H1 (cell line): ENCODE measurements at regions not wholly inside any gene's neighbourhood (a gene's known extent, or its start where the extent isn't known, plus 50 kb on each side); places are given as distances from the start of the nearest gene placed in this dataset.

Experiments
- CTCF ChIA-PET: fragments of 300-600 bp; sonication (Branson Sonifier 250); formaldehyde crosslinking; loops from one replicate; lab custom pipeline; 2021; ENCODE audit not compliant: partially characterized antibody; lab: Charles Lee
- POLR2A ChIA-PET: fragments of 300-600 bp; sonication (Branson Sonifier 250); formaldehyde crosslinking; loops from one replicate; lab custom pipeline; 2021; ENCODE audit warnings: inconsistent platforms; ENCODE audit not compliant: partially characterized antibody; lab: Charles Lee
- DNase-seq, 2 experiments: peaks; one replicate each; pipeline versions ENCODE4 v3.0.0 to v3.0.0-alpha.2; 2010 to 2022; ENCODE audit warnings: low spot score in 2 of 2, low read depth in 1 of 2, mixed read lengths in 1 of 2
- FAIRE-seq: peaks from 2 replicates; lab custom pipeline; 2011; peaks lifted over from hg19 to GRCh38; lab: Jason Lieb, UNC
- H2AFZ ChIP-seq: 2 replicates; pipeline ENCODE4 v1.8.1; 2012; ENCODE audit warnings: low read length, inconsistent platforms
- H2AK5ac ChIP-seq: 2 replicates; pipeline ENCODE4 v1.6.1; 2013; ENCODE audit warnings: low read depth, low read length
- H2BK120ac ChIP-seq: replicated peaks from 2 replicates; pipeline ENCODE3; 2013; ENCODE audit warnings: low read depth, low read length, inconsistent platforms
- H2BK12ac ChIP-seq: 2 replicates; pipeline ENCODE4 v1.6.1; 2013; ENCODE audit warnings: low read depth, low read length
- H2BK15ac ChIP-seq: 2 replicates; pipeline ENCODE4 v1.6.1; 2013; ENCODE audit warnings: low read length
- H2BK20ac ChIP-seq: 2 replicates; pipeline ENCODE4 v1.6.1; 2013; ENCODE audit warnings: low read length
- H2BK5ac ChIP-seq: 2 replicates; pipeline ENCODE4 v1.6.1; 2013; ENCODE audit warnings: low read depth, low read length
- H3K14ac ChIP-seq: 2 replicates; pipeline ENCODE4 v1.6.1; 2013; ENCODE audit warnings: inconsistent platforms; ENCODE audit not compliant: insufficient read length
- H3K18ac ChIP-seq: 2 replicates; pipeline ENCODE4 v1.6.1; 2013; ENCODE audit warnings: low read length; ENCODE audit errors: extremely low read depth
- H3K23ac ChIP-seq: 2 replicates; pipeline ENCODE4 v1.6.1; 2013; ENCODE audit warnings: inconsistent platforms; ENCODE audit not compliant: insufficient read length
- H3K23me2 ChIP-seq: 2 replicates; pipeline ENCODE4 v1.6.1; 2013; ENCODE audit warnings: low read depth, low read length
- H3K27ac ChIP-seq: 2 replicates; pipeline ENCODE4 v1.6.1; 2011; ENCODE audit warnings: low read depth, low read length, inconsistent platforms
- H3K27me3 ChIP-seq, 4 experiments: replicated peaks in 1 of 4; 1 replicate in 1 of 4; 2 replicates in 3 of 4; pipeline versions ENCODE4 v1.6.1 to v1.8.1; 2011 to 2013; ENCODE audit warnings: low read length in 3 of 4, mild to moderate bottlenecking in 3 of 4, inconsistent platforms in 2 of 4, mixed read lengths in 2 of 4, moderate library complexity in 1 of 4; ENCODE audit not compliant: control insufficient read depth in 3 of 4, insufficient read depth in 3 of 4; ENCODE audit errors: extremely low read depth in 1 of 4
- H3K36me3 ChIP-seq, 4 experiments: 2 replicates each; pipeline versions ENCODE4 v1.6.1 to v1.8.1; 2011 to 2013; ENCODE audit warnings: mild to moderate bottlenecking in 4 of 4, low read length in 3 of 4, moderate library complexity in 2 of 4, control low read depth in 1 of 4, inconsistent platforms in 1 of 4; ENCODE audit not compliant: insufficient read depth in 4 of 4, control insufficient read depth in 2 of 4
- H3K4ac ChIP-seq: replicated peaks from 2 replicates; pipeline ENCODE3; 2013; ENCODE audit warnings: low read length, low read depth, mixed read lengths, inconsistent platforms; ENCODE audit not compliant: insufficient read length
- H3K4me1 ChIP-seq, 4 experiments: replicated peaks in 1 of 4; 1 replicate in 1 of 4; 2 replicates in 3 of 4; pipeline versions ENCODE4 v1.6.1 to v1.8.1; 2011 to 2013; ENCODE audit warnings: low read length in 3 of 4, inconsistent platforms in 2 of 4, mixed read lengths in 1 of 4; ENCODE audit not compliant: insufficient read depth in 4 of 4, control insufficient read depth in 3 of 4
- H3K4me2 ChIP-seq, 2 experiments: 2 replicates each; pipeline versions ENCODE4 v1.6.1 to v1.8.1; 2011 to 2013; ENCODE audit warnings: low read depth in 2 of 2, low read length in 2 of 2, control low read depth in 1 of 2, inconsistent platforms in 1 of 2, mild to moderate bottlenecking in 1 of 2; ENCODE audit not compliant: insufficient read depth in 1 of 2
- H3K4me3 ChIP-seq, 4 experiments: fragments of 200-600, 300-600 bp in 1 of 4; sonication (generic), shearing (Covaris generic), sonication (Bioruptor Twin) in 1 of 4; 2 replicates each; pipeline versions ENCODE4 v1.5.1 to v1.8.1; 2011 to 2016; ENCODE audit warnings: low read length in 4 of 4, low read depth in 3 of 4, control low read depth in 2 of 4, inconsistent platforms in 2 of 4, mild to moderate bottlenecking in 2 of 4, mixed read lengths in 1 of 4, moderate library complexity in 1 of 4; ENCODE audit not compliant: insufficient read depth in 2 of 4; ENCODE audit errors: extremely low read depth in 1 of 4
- H3K56ac ChIP-seq: replicated peaks from 2 replicates; pipeline ENCODE3; 2013; ENCODE audit warnings: low read depth, mild to moderate bottlenecking, mixed read lengths, low read length, inconsistent platforms; ENCODE audit not compliant: insufficient read length
- H3K79me1 ChIP-seq: 2 replicates; pipeline ENCODE4 v1.6.1; 2013; ENCODE audit warnings: low read depth, low read length, control low read depth
- H3K79me2 ChIP-seq, 2 experiments: 2 replicates each; pipeline versions ENCODE4 v1.6.1 to v1.8.1; 2012 to 2013; ENCODE audit warnings: low read length in 2 of 2, mild to moderate bottlenecking in 2 of 2, inconsistent platforms in 1 of 2; ENCODE audit not compliant: insufficient read depth in 2 of 2, control insufficient read depth in 1 of 2
- H3K9ac ChIP-seq, 4 experiments: replicated peaks in 1 of 4; 1 replicate in 1 of 4; 2 replicates in 3 of 4; pipeline versions ENCODE4 v1.6.1 to v1.8.1; 2011 to 2013; ENCODE audit warnings: low read depth in 3 of 4, low read length in 3 of 4, control low read depth in 2 of 4, mild to moderate bottlenecking in 2 of 4, moderate library complexity in 2 of 4, inconsistent platforms in 1 of 4; ENCODE audit errors: extremely low read depth in 1 of 4
- H3K9me3 ChIP-seq, 2 experiments: 2 replicates each; pipeline versions ENCODE4 v1.6.1 to v1.8.1; 2012 to 2013; ENCODE audit warnings: mild to moderate bottlenecking in 2 of 2, moderate library complexity in 2 of 2, control low read depth in 1 of 2, inconsistent platforms in 1 of 2, low read depth in 1 of 2, low read length in 1 of 2, mixed read lengths in 1 of 2; ENCODE audit not compliant: insufficient read depth in 2 of 2
- H4K20me1 ChIP-seq, 2 experiments: replicated peaks in 1 of 2; 2 replicates each; pipeline versions ENCODE3 to v1.8.1; 2011 to 2013; ENCODE audit warnings: inconsistent platforms in 2 of 2, low read length in 2 of 2, mild to moderate bottlenecking in 1 of 2; ENCODE audit not compliant: insufficient read depth in 2 of 2, control insufficient read depth in 1 of 2
- H4K5ac ChIP-seq: 2 replicates; pipeline ENCODE4 v1.6.1; 2013; ENCODE audit warnings: low read length, low read depth, mixed read lengths, inconsistent platforms; ENCODE audit not compliant: insufficient read length
- H4K8ac ChIP-seq: 2 replicates; pipeline ENCODE4 v1.8.0; 2013; ENCODE audit warnings: mild to moderate bottlenecking, moderate library complexity, low read length, inconsistent platforms; ENCODE audit not compliant: insufficient read depth; ENCODE audit errors: extremely low read depth
- H4K91ac ChIP-seq: replicated peaks from 2 replicates; pipeline ENCODE3; 2013; ENCODE audit warnings: low read length, mixed read lengths, inconsistent platforms; ENCODE audit not compliant: insufficient read length
- ASH2L ChIP-seq: fragments of 200-600, 300-600 bp; sonication (generic); IDR thresholded peaks from one replicate; pipeline ENCODE4 v1.7.1; 2017; ENCODE audit warnings: low read length
- ATF2 ChIP-seq: IDR thresholded peaks from 2 replicates; pipeline ENCODE4 v1.6.1; 2012; ENCODE audit warnings: low read length, inconsistent platforms
- BACH1 ChIP-seq: IDR thresholded peaks from 2 replicates; pipeline ENCODE4 v1.6.1; 2012; ENCODE audit warnings: low read length, improper control_type of control experiment
- CREB1 ChIP-seq: IDR thresholded peaks from 2 replicates; pipeline ENCODE4 v1.6.1; 2012; ENCODE audit warnings: inconsistent platforms
- CTCF ChIP-seq, 3 experiments: IDR thresholded peaks; 1 replicate in 2 of 3; 2 replicates in 1 of 3; pipeline versions ENCODE4 v1.5.1 to v1.6.1; 2011; ENCODE audit warnings: low read length in 3 of 3, mild to moderate bottlenecking in 3 of 3, inconsistent platforms in 2 of 3, low read depth in 1 of 3, moderate library complexity in 1 of 3; ENCODE audit not compliant: insufficient read depth in 1 of 3; ENCODE audit errors: control extremely low read depth in 1 of 3
- FOSL1 ChIP-seq: IDR thresholded peaks from 2 replicates; pipeline ENCODE4 v1.6.1; 2011; ENCODE audit warnings: mild to moderate bottlenecking, low read depth, low read length, moderate library complexity; ENCODE audit not compliant: insufficient read depth
- HDAC6 ChIP-seq: IDR thresholded peaks from one replicate; pipeline ENCODE4 v1.7.1; 2012; ENCODE audit warnings: low read depth, mild to moderate bottlenecking, inconsistent platforms, low read length, moderate library complexity
- POLR2AphosphoS5 ChIP-seq: IDR thresholded peaks from 2 replicates; pipeline ENCODE4 v1.6.1; 2011; ENCODE audit warnings: low read depth, low read length
- RXRA ChIP-seq: IDR thresholded peaks from 2 replicates; pipeline ENCODE4 v1.6.1; 2011; ENCODE audit warnings: low read depth, mild to moderate bottlenecking, low read length, moderate library complexity; ENCODE audit not compliant: insufficient read depth
- SIX5 ChIP-seq: IDR thresholded peaks from 2 replicates; pipeline ENCODE4 v1.6.1; 2011; ENCODE audit warnings: mild to moderate bottlenecking, low read depth, low read length
- TAF7 ChIP-seq: optimal IDR thresholded peaks from 2 replicates; pipeline ENCODE3; 2011; ENCODE audit warnings: low read depth, mild to moderate bottlenecking, inconsistent platforms, low read length, moderate library complexity, borderline replicate concordance
- ZNF274 ChIP-seq: IDR thresholded peaks from 2 replicates; pipeline ENCODE4 v1.7.0; 2012; ENCODE audit warnings: low read length, borderline replicate concordance; ENCODE audit errors: extremely low read depth
- WGBS, 2 experiments: shearing (Covaris generic) in 1 of 2; methylation state at CpG; one replicate each; pipeline versions ENCODE4 v1.1.6 to v1.1.7; 2013 to 2015; ENCODE audit warnings: low lambda C conversion rate in 2 of 2, mixed read lengths in 2 of 2, inconsistent platforms in 1 of 2, low coverage in 1 of 2, missing lambda C conversion rate in 1 of 2; ENCODE audit not compliant: insufficient replicate concordance in 2 of 2, insufficient coverage in 1 of 2, insufficient read length in 1 of 2; ENCODE audit errors: extremely low coverage in 1 of 2, missing lambda C conversion rate in 1 of 2; 5-methylcytosine and 5-hydroxymethylcytosine counted together

- Histone ChIP-seq H3K23me2 (no peaks in the 10 kb centered on the region), H3K9me3 (no peaks in the 10 kb centered on the region), H3K4ac (no peak overlapping the region), H3K36me3 (no peaks in the 10 kb centered on the region), H2BK15ac (no peak overlapping the region), H3K4me2 (no peak overlapping the region), H2BK120ac (no peak overlapping the region), H3K79me1 (no peaks in the 10 kb centered on the region), H4K8ac (no peak overlapping the region; the same call in 1 of the 2 replicates), H4K5ac (no peak overlapping the region), H3K9ac (no peak overlapping the region), H2BK5ac (0 out of 2 replicates have a peak overlapping the region, but pooled peaks have one; percentile 19), H2AK5ac (no peak overlapping the region), H3K79me2 (no peaks in the 10 kb centered on the region), H3K4me1 (no peaks in the 10 kb centered on the region), H3K18ac (no peak overlapping the region), H3K23ac (no peak overlapping the region), H3K4me3 (no peak overlapping the region), H3K14ac (no peak overlapping the region), H2BK20ac (no peak overlapping the region), H2BK12ac (no peak overlapping the region), H2AFZ (no peak overlapping the region), H3K56ac (no peak overlapping the region), H3K27me3 (no peaks in the 10 kb centered on the region), H3K27ac (no peak overlapping the region), H4K91ac (no peak overlapping the region), H4K20me1 (no peaks in the 10 kb centered on the region)
- POLR2A ChIA-PET = no interaction called here
- 96% methylated on average over 6 of the region's 6 CpGs; no CpG with 5 or more reads in 1 of the 2 experiments for WGBS, 2 experiments
- CTCF ChIA-PET = no interaction called here
- TF ChIP-seq HDAC6 (no peak), RXRA (no peak), CREB1 (no peak), FOSL1 (no peak), ASH2L (no peak), BACH1 (no peak), SIX5 (no peak), POLR2AphosphoS5 (no peak), ATF2 (no peak), ZNF274 (no peak), TAF7 (no peak), CTCF (IDR thresholded peaks at IDR 0.05; ENCODE audit: control extremely low read depth in 1 of 3, insufficient read depth in 1 of 3, low read depth in 1 of 3, low read length in 3 of 3) (no peak)
- FAIRE-seq (no peak), DNase-seq (no peak)
Observed at GRCh38 chr3:7978087-7978422, 523.6 kb upstream of the LMCD1 start.
